ENCODE measurements at regions not wholly inside any gene's neighbourhood (a gene's known extent, or its start where the extent isn't known, plus 50 kb on each side); places are given as distances from the start of the nearest gene placed in this dataset.

GRCh38 chr5:39623291-39623865 lies 198.6 kb upstream of the DAB2 start:
- H2BK15ac ChIP-seq (ENCODE audit: low read depth, low read length): no peak overlapping the region
- no peak overlapping the region for H3K23ac ChIP-seq (ENCODE audit: insufficient read length, low read depth, low read length)
- no peak overlapping the region for H4K8ac ChIP-seq (replicated peaks; ENCODE audit: insufficient read length, low read depth, low read length)
- H3K56ac ChIP-seq (ENCODE audit: insufficient read length, low read depth, low read length): no peak overlapping the region
- Mint-ChIP-seq H3K9me3 (no peaks in the 10 kb centered on the region; a peak in 3 of 5 replicates), H3K27ac (no peak overlapping the region), H3K36me3 (ENCODE audit: insufficient read depth in 1 of 3, low read depth in 3 of 3) (no peaks in the 10 kb centered on the region; a peak in 1 of 7 replicates), H3K4me3 (no peak overlapping the region), H3K4me1 (no peaks in the 10 kb centered on the region), H3K27me3 (ENCODE audit: low read depth) (no peaks in the 10 kb centered on the region)
- WGBS (ENCODE audit: extremely low coverage, insufficient read length, low lambda C conversion rate): no CpG with 5 or more reads among the region's 5 CpGs
- no peak overlapping the region for H2BK12ac ChIP-seq (ENCODE audit: insufficient read length, low read depth, low read length)
- H3K18ac ChIP-seq (ENCODE audit: insufficient read length, low read depth, low read length): no peak overlapping the region
- DNase-seq: no peak
- H3K4ac ChIP-seq (ENCODE audit: low read depth, low read length): no peak overlapping the region
- H3K4me1 ChIP-seq (ENCODE audit: insufficient read depth, low read length): no peaks in the 10 kb centered on the region
- H4K91ac ChIP-seq (ENCODE audit: insufficient read length, low read depth, low read length): no peak overlapping the region
- no peak overlapping the region for H2BK5ac ChIP-seq (ENCODE audit: insufficient read length, low read length)
- H3K14ac ChIP-seq (ENCODE audit: insufficient read depth, low read length): no peak overlapping the region
- no peak overlapping the region for H3K27ac ChIP-seq (ENCODE audit: insufficient read length, low read depth, low read length)
- H3K79me1 ChIP-seq (ENCODE audit: insufficient read depth, low read depth, low read length, poor library complexity, severe bottlenecking): no peaks in the 10 kb centered on the region
- H3K23me2 ChIP-seq (ENCODE audit: insufficient read length, low read depth, low read length, poor library complexity, severe bottlenecking): no peaks in the 10 kb centered on the region
- no peak overlapping the region for H2AFZ ChIP-seq (ENCODE audit: low read length)
- H3K9me3 ChIP-seq (ENCODE audit: control insufficient read depth, low read depth, low read length): no peaks in the 10 kb centered on the region
- H3T11ph ChIP-seq (ENCODE audit: low read length): no peak overlapping the region
- no peak overlapping the region for H3K9ac ChIP-seq (ENCODE audit: extremely low read depth, insufficient read length, low read length)
- H3K79me2 ChIP-seq (ENCODE audit: insufficient read depth, low read length): no peaks in the 10 kb centered on the region
- no peaks in the 10 kb centered on the region for H4K20me1 ChIP-seq (ENCODE audit: control insufficient read depth, insufficient read depth, insufficient read length)
- no peak overlapping the region for H2AK5ac ChIP-seq (ENCODE audit: insufficient read length, low read length)
- no peak overlapping the region for H4K5ac ChIP-seq (ENCODE audit: insufficient read length, low read depth, low read length)
- no peak overlapping the region for H2BK120ac ChIP-seq (ENCODE audit: low read depth, low read length, poor library complexity, severe bottlenecking)
- TF ChIP-seq CTCF (conservative IDR thresholded peaks at IDR 0.05): no peak
- no peak overlapping the region for H3K4me2 ChIP-seq (ENCODE audit: insufficient read depth, insufficient read length, low read length)
- H2BK20ac ChIP-seq (ENCODE audit: low read depth, low read length, poor library complexity, severe bottlenecking): no peak overlapping the region
- H3K27me3 ChIP-seq (ENCODE audit: insufficient read depth, low read length): no peaks in the 10 kb centered on the region

Data from H9 (cell line).